Astrocyte (in vitro differentiated cells and primary cell): ENCODE measurements at regions not wholly inside any gene's neighbourhood (a gene's known extent, or its start where the extent isn't known, plus 50 kb on each side); places are given as distances from the start of the nearest gene placed in this dataset.

ENCODE experiments used
- DNase-seq: peaks from one replicate; pipeline ENCODE4 v3.0.0-alpha.2; 2010; ENCODE audit warnings: low read depth
- FAIRE-seq: peaks from 2 replicates; lab custom pipeline; 2011; peaks lifted over from hg19 to GRCh38; lab: Jason Lieb, UNC
- H2AFZ ChIP-seq: 2 replicates; pipeline ENCODE4 v1.6.0; 2012; ENCODE audit warnings: low read depth, low read length, inconsistent platforms
- H3K27ac ChIP-seq: 2 replicates; pipeline ENCODE4 v1.5.1; 2011; ENCODE audit warnings: low read depth, low read length, inconsistent platforms
- H3K27me3 ChIP-seq: 2 replicates; pipeline ENCODE4 v1.6.0; 2011; ENCODE audit warnings: low read length, inconsistent platforms; ENCODE audit not compliant: insufficient read depth
- H3K36me3 ChIP-seq: 2 replicates; pipeline ENCODE4 v1.5.1; 2011; ENCODE audit warnings: low read length, inconsistent platforms; ENCODE audit not compliant: insufficient read depth
- H3K4me1 ChIP-seq: 2 replicates; pipeline ENCODE4 v1.5.1; 2011; ENCODE audit warnings: low read length, inconsistent platforms; ENCODE audit not compliant: insufficient read depth
- H3K4me2 ChIP-seq: 2 replicates; pipeline ENCODE4 v1.6.0; 2012; ENCODE audit warnings: low read length, inconsistent platforms
- H3K4me3 ChIP-seq: 2 replicates; pipeline ENCODE4 v1.5.1; 2011; ENCODE audit warnings: low read depth, mild to moderate bottlenecking, low read length, inconsistent platforms; ENCODE audit not compliant: insufficient read depth
- H3K79me2 ChIP-seq: 2 replicates; pipeline ENCODE4 v1.6.0; 2012; ENCODE audit warnings: mild to moderate bottlenecking, low read length, inconsistent platforms; ENCODE audit not compliant: insufficient read depth
- H3K9ac ChIP-seq: 2 replicates; pipeline ENCODE4 v1.6.0; 2012; ENCODE audit warnings: mild to moderate bottlenecking, low read length, inconsistent platforms
- H3K9me3 ChIP-seq: 2 replicates; pipeline ENCODE4 v1.5.1; 2012; ENCODE audit warnings: low read depth, mild to moderate bottlenecking, low read length, inconsistent platforms; ENCODE audit not compliant: insufficient read depth
- H4K20me1 ChIP-seq: 2 replicates; pipeline ENCODE4 v1.6.0; 2012; ENCODE audit warnings: low read length, inconsistent platforms; ENCODE audit not compliant: insufficient read depth
- H3K27ac Mint-ChIP-seq: one replicate; pipeline ENCODE4 v1.8.0; 2021; ENCODE audit warnings: mild to moderate bottlenecking, mixed read lengths; ENCODE audit not compliant: unreplicated experiment
- H3K27me3 Mint-ChIP-seq: one replicate; pipeline ENCODE4 v1.8.0; 2021; ENCODE audit warnings: low read depth, mixed read lengths; ENCODE audit not compliant: unreplicated experiment
- H3K36me3 Mint-ChIP-seq: one replicate; pipeline ENCODE4 v1.8.0; 2021; ENCODE audit warnings: low read depth, mixed read lengths; ENCODE audit not compliant: unreplicated experiment
- H3K4me1 Mint-ChIP-seq: one replicate; pipeline ENCODE4 v1.8.0; 2021; ENCODE audit warnings: low read depth, mixed read lengths; ENCODE audit not compliant: unreplicated experiment
- H3K4me3 Mint-ChIP-seq: one replicate; pipeline ENCODE4 v1.8.0; 2021; ENCODE audit warnings: mild to moderate bottlenecking, moderate library complexity, mixed read lengths; ENCODE audit not compliant: unreplicated experiment
- H3K9me3 Mint-ChIP-seq: one replicate; pipeline ENCODE4 v1.8.0; 2021; ENCODE audit warnings: mild to moderate bottlenecking, mixed read lengths; ENCODE audit not compliant: unreplicated experiment
- CTCF ChIP-seq: IDR thresholded peaks from 2 replicates; pipeline ENCODE4 v1.5.1; 2011; ENCODE audit warnings: low read depth, mild to moderate bottlenecking, inconsistent platforms, low read length, moderate library complexity; ENCODE audit not compliant: insufficient read depth
- EZH2 ChIP-seq: IDR thresholded peaks from 2 replicates; pipeline ENCODE4 v1.6.1; 2012; ENCODE audit warnings: mild to moderate bottlenecking, low read length, inconsistent platforms; ENCODE audit not compliant: insufficient read depth

GRCh38 chr6:71513036-71513435 lies 224.4 kb downstream of the OGFRL1 start:
- no peak overlapping the region for H3K4me3 ChIP-seq
- Mint-ChIP-seq H3K4me1 (peaks cover 8% of the 10 kb centered on the region), H3K27me3 (no peaks in the 10 kb centered on the region), H3K27ac (no peak overlapping the region), H3K4me3 (no peak overlapping the region), H3K9me3 (no peaks in the 10 kb centered on the region), H3K36me3 (no peaks in the 10 kb centered on the region)
- no peaks in the 10 kb centered on the region for H4K20me1 ChIP-seq
- no peaks in the 10 kb centered on the region for H3K79me2 ChIP-seq
- no peak overlapping the region for H3K9ac ChIP-seq
- H2AFZ ChIP-seq, result no peak overlapping the region
- no peak overlapping the region for H3K4me2 ChIP-seq
- no peaks in the 10 kb centered on the region for H3K9me3 ChIP-seq
- no peak for DNase-seq
- no peak for TF ChIP-seq CTCF
- TF ChIP-seq EZH2, result no peak
- H3K36me3 ChIP-seq, result no peaks in the 10 kb centered on the region
- no peak for FAIRE-seq
- no peaks in the 10 kb centered on the region for H3K27me3 ChIP-seq
- no peaks in the 10 kb centered on the region for H3K4me1 ChIP-seq
- H3K27ac ChIP-seq, result no peak overlapping the region

GRCh38 chr6:71523548-71523947 lies 234.9 kb downstream of the OGFRL1 start:
- Histone ChIP-seq H3K36me3 (no peaks in the 10 kb centered on the region), H3K4me3 (no peak overlapping the region), H3K27me3 (no peaks in the 10 kb centered on the region), H3K9me3 (no peaks in the 10 kb centered on the region), H3K4me2 (no peak overlapping the region), H3K27ac (no peak overlapping the region), H3K79me2 (no peaks in the 10 kb centered on the region), H3K4me1 (no peaks in the 10 kb centered on the region), H3K9ac (no peak overlapping the region), H2AFZ (no peak overlapping the region), H4K20me1 (no peaks in the 10 kb centered on the region)
- no peaks in the 10 kb centered on the region for H3K36me3 Mint-ChIP-seq
- DNase-seq, result no peak
- no peak for TF ChIP-seq EZH2
- TF ChIP-seq CTCF, result no peak
- FAIRE-seq, result no peak
- no peak overlapping the region for H3K27ac Mint-ChIP-seq
- H3K9me3 Mint-ChIP-seq, result no peaks in the 10 kb centered on the region
- peaks cover 5% of the 10 kb centered on the region for H3K4me1 Mint-ChIP-seq
- H3K4me3 Mint-ChIP-seq, result no peak overlapping the region
- H3K27me3 Mint-ChIP-seq, result no peaks in the 10 kb centered on the region

GRCh38 chr6:71524201-71524600 lies 235.6 kb downstream of the OGFRL1 start:
- Histone ChIP-seq H3K4me3 (no peak overlapping the region), H3K27ac (no peak overlapping the region), H3K9me3 (no peaks in the 10 kb centered on the region), H3K9ac (no peak overlapping the region), H3K27me3 (no peaks in the 10 kb centered on the region), H3K79me2 (no peaks in the 10 kb centered on the region), H3K4me2 (no peak overlapping the region), H3K4me1 (no peaks in the 10 kb centered on the region), H3K36me3 (no peaks in the 10 kb centered on the region), H4K20me1 (no peaks in the 10 kb centered on the region), H2AFZ (no peak overlapping the region)
- H3K36me3 Mint-ChIP-seq, result no peaks in the 10 kb centered on the region
- H3K9me3 Mint-ChIP-seq, result no peaks in the 10 kb centered on the region
- TF ChIP-seq EZH2 (no peak), CTCF (no peak)
- FAIRE-seq (no peak), DNase-seq (no peak)
- peaks cover 5% of the 10 kb centered on the region for H3K4me1 Mint-ChIP-seq
- no peak overlapping the region for H3K4me3 Mint-ChIP-seq
- no peaks in the 10 kb centered on the region for H3K27me3 Mint-ChIP-seq
- no peak overlapping the region for H3K27ac Mint-ChIP-seq
